Kidney (tissue), 13 donors: ENCODE measurements at regions not wholly inside any gene's neighbourhood (a gene's known extent, or its start where the extent isn't known, plus 50 kb on each side); places are given as distances from the start of the nearest gene placed in this dataset.

Source experiments
- DNase-seq, 5 donors: peaks; one replicate each; pipeline ENCODE4 v3.0.0-alpha.2; 2013 to 2020
- FAIRE-seq: peaks from 2 replicates; lab custom pipeline; 2012; peaks lifted over from hg19 to GRCh38; lab: Jason Lieb, UNC
- H3K27ac ChIP-seq, 2 donors: one replicate each; pipeline ENCODE4 v1.7.0; 2013; ENCODE audit warnings: low read depth in 2 of 2, low read length in 2 of 2, inconsistent platforms in 1 of 2
- H3K27me3 ChIP-seq: one replicate; pipeline ENCODE4 v1.7.1; 2013; ENCODE audit warnings: low read length, inconsistent platforms; ENCODE audit not compliant: control insufficient read depth, insufficient read depth
- H3K36me3 ChIP-seq, 3 donors: one replicate each; pipeline versions ENCODE4 v1.7.0 to v1.7.1; 2013; ENCODE audit warnings: low read length in 3 of 3, control low read depth in 1 of 3, inconsistent platforms in 1 of 3; ENCODE audit not compliant: insufficient read depth in 3 of 3, control insufficient read depth in 2 of 3
- H3K4me1 ChIP-seq, 3 donors: one replicate each; pipeline versions ENCODE4 v1.7.0 to v1.7.1; 2013; ENCODE audit warnings: low read length in 3 of 3, inconsistent platforms in 1 of 3, low read depth in 1 of 3; ENCODE audit not compliant: control insufficient read depth in 2 of 3, insufficient read depth in 2 of 3
- H3K4me3 ChIP-seq, 3 donors: one replicate each; pipeline versions ENCODE4 v1.7.0 to v1.8.1; 2013; ENCODE audit warnings: low read length in 3 of 3, control low read depth in 1 of 3, inconsistent platforms in 1 of 3
- H3K9ac ChIP-seq, 3 donors: one replicate each; pipeline versions ENCODE4 v1.7.0 to v1.7.1; 2013; ENCODE audit warnings: low read length in 3 of 3, control low read depth in 1 of 3, inconsistent platforms in 1 of 3
- H3K9me3 ChIP-seq, 3 donors: one replicate each; pipeline versions ENCODE4 v1.7.0 to v1.7.1; 2013; ENCODE audit warnings: low read length in 3 of 3, control low read depth in 1 of 3, inconsistent platforms in 1 of 3; ENCODE audit not compliant: control insufficient read depth in 2 of 3, insufficient read depth in 1 of 3
- CTCF ChIP-seq: IDR thresholded peaks from 3 replicates; pipeline ENCODE4 v1.5.1; 2012; ENCODE audit warnings: mild to moderate bottlenecking, moderate library complexity, borderline replicate concordance; ENCODE audit not compliant: insufficient read depth; ENCODE audit errors: extremely low read depth
- intact Hi-C: fragments of 100-400 bp; cut with DNase I; formaldehyde crosslinking; loops from one replicate; pipeline ENCODE4 v1.11.1; 2022
- donor health status: control.
- donor health status: control.
- donor health status: control.
- donor health status: control.
- donor health status: control.
- donor health status: DM: yes; HTN: yes; CAD: no.
- donor health status: Normal renal cell carcinoma (clear cell type).

GRCh38 chr2:22634167-22634566, 750.8 kb upstream of the KLHL29 start:
- intact Hi-C loops, result no loop called here
- no peak overlapping the region for H3K27ac ChIP-seq
- no peaks in the 10 kb centered on the region for H3K9me3 ChIP-seq
- H3K27me3 ChIP-seq, result no peaks in the 10 kb centered on the region
- no peak overlapping the region for H3K9ac ChIP-seq
- no peaks in the 10 kb centered on the region for H3K4me1 ChIP-seq
- TF ChIP-seq CTCF, result no peak
- no peak overlapping the region for H3K4me3 ChIP-seq
- no peaks in the 10 kb centered on the region for H3K36me3 ChIP-seq
- DNase-seq (no peak), FAIRE-seq (no peak)

DNA sequence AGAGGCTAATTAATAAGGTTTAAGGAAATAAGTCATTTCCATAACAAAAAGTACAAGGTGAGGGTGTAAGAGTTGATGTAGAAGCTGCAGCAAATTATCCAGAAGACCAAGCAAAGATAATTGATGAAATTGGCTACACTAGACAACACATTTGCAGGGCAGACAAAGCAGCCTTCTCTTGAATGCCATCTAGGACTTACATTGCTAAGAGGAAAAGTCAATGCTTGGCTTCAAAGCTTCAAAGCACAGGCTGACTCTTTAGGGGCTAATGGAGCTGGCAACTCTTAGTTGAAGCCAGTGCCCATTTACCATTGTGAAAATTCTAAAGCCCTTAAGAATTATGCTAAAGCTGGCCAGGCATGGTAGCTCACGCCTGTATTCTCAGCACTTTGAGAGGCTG, 728.6 kb upstream of the KLHL29 start:
- no peak overlapping the region for H3K4me3 ChIP-seq
- no peaks in the 10 kb centered on the region for H3K9me3 ChIP-seq
- H3K36me3 ChIP-seq, result no peaks in the 10 kb centered on the region
- no peaks in the 10 kb centered on the region for H3K27me3 ChIP-seq
- no peak for TF ChIP-seq CTCF
- no peak for FAIRE-seq
- H3K27ac ChIP-seq, result no peak overlapping the region
- no peaks in the 10 kb centered on the region for H3K4me1 ChIP-seq
- intact Hi-C loops, result no loop called here
- no peak for DNase-seq
- no peak overlapping the region for H3K9ac ChIP-seq

DNA sequence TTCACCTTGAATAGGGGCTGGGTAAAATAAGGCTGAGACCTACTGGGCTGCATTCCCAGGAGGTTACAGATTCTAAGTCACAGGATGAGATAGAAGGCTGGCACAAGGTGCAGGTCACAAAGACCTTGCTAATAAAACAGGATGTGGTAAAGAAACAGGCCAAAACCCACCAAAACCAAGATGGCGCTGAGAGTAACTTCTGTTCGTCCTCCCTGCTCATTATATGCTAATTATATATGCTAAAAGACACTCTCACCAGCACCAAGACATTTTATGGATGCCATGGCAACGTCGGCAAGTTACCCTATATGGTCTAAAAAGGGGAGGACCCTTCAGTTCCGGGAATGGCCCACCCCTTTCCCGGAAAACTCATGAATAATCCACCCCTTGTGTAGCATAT, 711.5 kb upstream of the KLHL29 start:
- Histone ChIP-seq H3K27ac (no peak overlapping the region), H3K36me3 (no peaks in the 10 kb centered on the region), H3K4me3 (no peak overlapping the region), H3K9ac (no peak overlapping the region), H3K9me3 (no peaks in the 10 kb centered on the region), H3K4me1 (no peaks in the 10 kb centered on the region), H3K27me3 (no peaks in the 10 kb centered on the region)
- FAIRE-seq (no peak), DNase-seq (no peak)
- no peak for TF ChIP-seq CTCF
- intact Hi-C loops, result no loop called here

DNA sequence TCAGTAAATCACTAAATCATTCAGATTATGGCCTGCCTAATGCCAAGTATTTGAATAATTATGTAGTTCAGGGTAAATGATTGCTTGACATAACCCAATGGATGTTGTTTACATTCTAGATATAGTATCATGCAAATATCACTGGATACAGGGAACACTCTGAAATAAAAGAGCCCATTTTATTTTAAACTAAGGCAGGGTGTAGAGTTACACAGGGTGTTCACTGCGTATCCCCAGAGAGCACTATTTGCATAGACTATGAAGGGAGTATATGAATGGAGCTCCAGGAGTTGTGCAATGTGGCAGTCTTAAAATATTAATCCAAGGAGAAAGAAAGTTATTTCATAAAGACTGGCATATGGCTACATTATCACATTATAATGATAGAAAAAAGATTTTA, 701.1 kb upstream of the KLHL29 start:
- DNase-seq (no peak), FAIRE-seq (no peak)
- Histone ChIP-seq H3K36me3 (no peaks in the 10 kb centered on the region), H3K4me1 (no peaks in the 10 kb centered on the region), H3K9me3 (no peaks in the 10 kb centered on the region), H3K27me3 (no peaks in the 10 kb centered on the region), H3K4me3 (no peak overlapping the region), H3K27ac (no peak overlapping the region), H3K9ac (no peak overlapping the region)
- TF ChIP-seq CTCF, result no peak
- intact Hi-C loops, result no loop called here
